Karpas-422 (cell line): ENCODE measurements at regions not wholly inside any gene's neighbourhood (a gene's known extent, or its start where the extent isn't known, plus 50 kb on each side); places are given as distances from the start of the nearest gene placed in this dataset.

ENCODE experiments used
- DNase-seq: peaks from one replicate; pipeline ENCODE4 v3.0.0-alpha.2; 2015
- H2AFZ ChIP-seq: fragments of 200-600 bp; sonication (generic); 2 replicates; pipeline ENCODE4 v1.6.1; 2014; ENCODE audit warnings: antibody characterized with exemption, low read length, mixed read lengths
- H3K27ac ChIP-seq: fragments of 200-600 bp; sonication (generic); 2 replicates; pipeline ENCODE4 v1.5.1; 2014; ENCODE audit warnings: mild to moderate bottlenecking, low read length, moderate library complexity
- H3K27me3 ChIP-seq: fragments of 200-600 bp; sonication (generic); 2 replicates; pipeline ENCODE4 v1.6.1; 2014; ENCODE audit warnings: low read length, mixed read lengths
- H3K36me3 ChIP-seq: fragments of 200-600 bp; sonication (generic); 2 replicates; pipeline ENCODE4 v1.6.1; 2014; ENCODE audit warnings: low read length, mixed read lengths; ENCODE audit not compliant: insufficient read depth
- H3K4me1 ChIP-seq: fragments of 200-600 bp; sonication (generic); 2 replicates; pipeline ENCODE4 v1.6.1; 2014; ENCODE audit warnings: mild to moderate bottlenecking, low read length, mixed read lengths
- H3K4me2 ChIP-seq: fragments of 200-600 bp; sonication (generic); 2 replicates; pipeline ENCODE4 v1.6.1; 2014; ENCODE audit warnings: low read length, low read depth, mild to moderate bottlenecking; ENCODE audit not compliant: poor library complexity, severe bottlenecking
- H3K4me3 ChIP-seq: fragments of 200-600 bp; sonication (generic); 2 replicates; pipeline ENCODE4 v1.5.1; 2014; ENCODE audit warnings: mild to moderate bottlenecking, antibody characterized with exemption, low read length, mixed read lengths
- H3K79me2 ChIP-seq: fragments of 200-600 bp; sonication (generic); 2 replicates; pipeline ENCODE4 v1.6.1; 2014; ENCODE audit warnings: mild to moderate bottlenecking, low read length, mixed read lengths
- H3K9ac ChIP-seq: fragments of 200-600 bp; sonication (generic); 2 replicates; pipeline ENCODE4 v1.6.0; 2014; ENCODE audit warnings: low read length
- H3K9me2 ChIP-seq: fragments of 200-600 bp; sonication (generic), shearing (Covaris generic); replicated peaks from 2 replicates; pipeline ENCODE4 v1.6.0; 2014; ENCODE audit warnings: mild to moderate bottlenecking, low read length, moderate library complexity; ENCODE audit not compliant: insufficient read depth
- H3K9me3 ChIP-seq: fragments of 300-700, 200-600 bp; sonication (generic); 2 replicates; pipeline ENCODE4 v1.6.1; 2014; ENCODE audit warnings: low read length, mixed read lengths
- H4K20me1 ChIP-seq: fragments of 200-600 bp; sonication (generic); 2 replicates; pipeline ENCODE4 v1.6.1; 2014; ENCODE audit warnings: mild to moderate bottlenecking, antibody characterized with exemption, low read length, low read depth; ENCODE audit not compliant: insufficient read depth

DNA sequence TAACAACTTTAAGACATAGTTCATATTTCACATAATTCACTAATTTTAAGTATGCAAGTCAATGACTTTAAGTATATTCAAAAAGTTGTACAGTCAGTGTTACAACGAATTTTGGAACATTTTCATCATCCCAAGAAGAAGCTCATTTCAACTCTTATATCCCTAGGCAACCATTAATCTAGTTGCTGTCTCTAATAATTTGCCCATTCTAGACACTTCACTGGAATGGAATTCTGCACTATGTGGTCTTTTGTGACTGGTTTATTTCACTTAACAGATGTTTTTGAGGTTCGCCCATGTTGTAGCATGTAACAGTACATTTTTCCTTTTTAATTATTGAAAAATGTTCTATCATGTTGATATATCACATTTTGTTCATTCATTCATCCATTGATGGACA, 104.2 kb upstream of the SPRED1 start:
- H3K4me3 ChIP-seq: no peak overlapping the region
- DNase-seq: no peak
- peaks cover 12% of the 10 kb centered on the region for H3K9me3 ChIP-seq
- no peaks in the 10 kb centered on the region for H3K9me2 ChIP-seq
- H3K4me2 ChIP-seq: no peak overlapping the region
- H3K79me2 ChIP-seq: no peaks in the 10 kb centered on the region
- H3K4me1 ChIP-seq: peaks cover 34% of the 10 kb centered on the region
- H3K27me3 ChIP-seq: no peaks in the 10 kb centered on the region
- no peaks in the 10 kb centered on the region for H3K36me3 ChIP-seq
- no peak overlapping the region for H3K27ac ChIP-seq
- no peaks in the 10 kb centered on the region for H4K20me1 ChIP-seq
- H3K9ac ChIP-seq: no peak overlapping the region
- no peak overlapping the region for H2AFZ ChIP-seq

GRCh38 chr15:38149315-38149714, 103.3 kb upstream of the SPRED1 start:
- no peak overlapping the region for H3K4me3 ChIP-seq
- H3K9me2 ChIP-seq: no peaks in the 10 kb centered on the region
- no peak overlapping the region for H3K27ac ChIP-seq
- H3K79me2 ChIP-seq: no peaks in the 10 kb centered on the region
- H3K36me3 ChIP-seq: no peaks in the 10 kb centered on the region
- H3K4me1 ChIP-seq: peaks cover 32% of the 10 kb centered on the region
- H2AFZ ChIP-seq: no peak overlapping the region
- H3K4me2 ChIP-seq: no peak overlapping the region
- no peak for DNase-seq
- H3K9ac ChIP-seq: no peak overlapping the region
- peaks cover 12% of the 10 kb centered on the region for H3K9me3 ChIP-seq
- H3K27me3 ChIP-seq: no peaks in the 10 kb centered on the region
- no peaks in the 10 kb centered on the region for H4K20me1 ChIP-seq

- Histone ChIP-seq H3K27me3 (no peaks in the 10 kb centered on the region), H3K27ac (no peak overlapping the region), H3K4me3 (no peak overlapping the region), H2AFZ (no peak overlapping the region), H3K9ac (no peak overlapping the region), H3K4me1 (peaks cover 24% of the 10 kb centered on the region), H4K20me1 (no peaks in the 10 kb centered on the region), H3K79me2 (no peaks in the 10 kb centered on the region), H3K9me2 (no peaks in the 10 kb centered on the region), H3K4me2 (no peak overlapping the region), H3K9me3 (peaks cover 12% of the 10 kb centered on the region), H3K36me3 (no peaks in the 10 kb centered on the region)
- no peak for DNase-seq
Observed at GRCh38 chr15:38150148-38150547, 102.5 kb upstream of the SPRED1 start.

- no peak overlapping the region for H3K27ac ChIP-seq
- H2AFZ ChIP-seq: no peak overlapping the region
- peaks cover 12% of the 10 kb centered on the region for H3K9me3 ChIP-seq
- H3K36me3 ChIP-seq: no peaks in the 10 kb centered on the region
- no peaks in the 10 kb centered on the region for H4K20me1 ChIP-seq
- H3K27me3 ChIP-seq: no peaks in the 10 kb centered on the region
- H3K9ac ChIP-seq: no peak overlapping the region
- no peak for DNase-seq
- H3K4me3 ChIP-seq: no peak overlapping the region
- H3K4me1 ChIP-seq: peaks cover 17% of the 10 kb centered on the region
- H3K4me2 ChIP-seq: no peak overlapping the region
- no peaks in the 10 kb centered on the region for H3K79me2 ChIP-seq
- no peaks in the 10 kb centered on the region for H3K9me2 ChIP-seq
Observed at GRCh38 chr15:38150794-38151193, 101.8 kb upstream of the SPRED1 start.

- peaks cover 12% of the 10 kb centered on the region for H3K9me3 ChIP-seq
- H3K9me2 ChIP-seq: no peaks in the 10 kb centered on the region
- no peaks in the 10 kb centered on the region for H3K4me1 ChIP-seq
- no peaks in the 10 kb centered on the region for H3K27me3 ChIP-seq
- H3K27ac ChIP-seq: no peak overlapping the region
- H3K9ac ChIP-seq: no peak overlapping the region
- H3K4me3 ChIP-seq: no peak overlapping the region
- DNase-seq: no peak
- H4K20me1 ChIP-seq: no peaks in the 10 kb centered on the region
- no peak overlapping the region for H3K4me2 ChIP-seq
- H3K79me2 ChIP-seq: no peaks in the 10 kb centered on the region
- H3K36me3 ChIP-seq: no peaks in the 10 kb centered on the region
- no peak overlapping the region for H2AFZ ChIP-seq
Observed at GRCh38 chr15:38153781-38154180, 98.9 kb upstream of the SPRED1 start.

DNA sequence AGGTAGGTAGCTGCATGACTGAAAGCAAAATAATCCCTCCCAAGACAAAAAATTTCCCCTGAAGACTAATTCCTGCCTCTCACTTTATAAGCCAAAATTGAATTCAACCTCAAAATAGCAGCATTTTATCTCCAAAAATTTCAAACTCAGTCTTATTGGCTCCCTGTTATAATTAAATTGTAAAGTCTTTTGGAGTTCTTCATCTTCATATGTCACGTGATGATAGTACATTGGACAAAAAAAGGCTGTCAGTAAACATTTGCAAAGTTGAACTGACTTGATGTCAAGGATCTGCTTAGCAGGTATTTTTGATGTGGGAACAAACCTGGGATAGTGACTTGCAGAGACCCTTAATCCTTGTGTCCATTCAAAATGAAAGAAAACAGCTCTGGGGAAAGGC, 98.4 kb upstream of the SPRED1 start:
- no peaks in the 10 kb centered on the region for H3K79me2 ChIP-seq
- peaks cover 12% of the 10 kb centered on the region for H3K9me3 ChIP-seq
- no peaks in the 10 kb centered on the region for H3K36me3 ChIP-seq
- no peaks in the 10 kb centered on the region for H3K9me2 ChIP-seq
- H3K27me3 ChIP-seq: no peaks in the 10 kb centered on the region
- H3K4me1 ChIP-seq: no peaks in the 10 kb centered on the region
- H3K27ac ChIP-seq: no peak overlapping the region
- no peak overlapping the region for H3K4me2 ChIP-seq
- DNase-seq: no peak
- H4K20me1 ChIP-seq: no peaks in the 10 kb centered on the region
- no peak overlapping the region for H2AFZ ChIP-seq
- no peak overlapping the region for H3K9ac ChIP-seq
- H3K4me3 ChIP-seq: no peak overlapping the region

- Histone ChIP-seq H3K79me2 (no peaks in the 10 kb centered on the region), H2AFZ (no peak overlapping the region), H3K9me3 (peaks cover 9% of the 10 kb centered on the region), H3K4me2 (no peak overlapping the region), H3K4me3 (no peak overlapping the region), H4K20me1 (no peaks in the 10 kb centered on the region), H3K27ac (no peak overlapping the region), H3K27me3 (no peaks in the 10 kb centered on the region), H3K9ac (no peak overlapping the region), H3K36me3 (no peaks in the 10 kb centered on the region), H3K9me2 (no peaks in the 10 kb centered on the region), H3K4me1 (no peaks in the 10 kb centered on the region)
- DNase-seq: no peak
Observed at GRCh38 chr15:38154837-38155236, 97.8 kb upstream of the SPRED1 start.

- H3K27ac ChIP-seq: no peak overlapping the region
- no peaks in the 10 kb centered on the region for H3K36me3 ChIP-seq
- no peaks in the 10 kb centered on the region for H4K20me1 ChIP-seq
- H3K9me2 ChIP-seq: no peaks in the 10 kb centered on the region
- H3K9ac ChIP-seq: no peak overlapping the region
- no peak for DNase-seq
- H3K4me2 ChIP-seq: no peak overlapping the region
- H3K4me3 ChIP-seq: no peak overlapping the region
- H3K9me3 ChIP-seq: no peaks in the 10 kb centered on the region
- H3K79me2 ChIP-seq: no peaks in the 10 kb centered on the region
- peaks cover 1% of the 10 kb centered on the region; the same call in 1 of the 2 replicates for H3K4me1 ChIP-seq
- no peaks in the 10 kb centered on the region for H3K27me3 ChIP-seq
- no peak overlapping the region for H2AFZ ChIP-seq
Observed at GRCh38 chr15:38163658-38164057, 89.0 kb upstream of the SPRED1 start.

DNA sequence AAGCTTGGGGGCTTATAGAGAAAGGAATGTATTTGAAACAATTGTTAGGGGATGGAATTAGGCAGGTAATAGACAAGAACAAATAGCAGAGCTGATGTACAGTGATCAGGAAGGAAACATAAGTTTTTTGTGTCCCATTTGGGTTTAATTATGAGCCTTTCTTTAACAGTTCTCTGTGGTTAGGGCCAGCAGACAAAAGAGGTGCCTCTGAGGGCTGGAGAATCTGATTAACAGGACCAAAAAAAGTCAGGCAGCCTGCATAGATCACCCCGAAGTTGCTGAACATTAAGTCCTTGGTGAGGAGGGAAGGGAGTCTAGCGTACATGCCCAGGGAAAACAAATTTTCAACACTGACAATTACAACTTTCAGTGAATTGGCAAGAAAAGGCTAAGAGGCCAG, 88.6 kb upstream of the SPRED1 start:
- Histone ChIP-seq H3K9me3 (no peaks in the 10 kb centered on the region), H3K9ac (no peak overlapping the region), H3K4me3 (no peak overlapping the region), H3K4me1 (peaks cover 5% of the 10 kb centered on the region), H2AFZ (no peak overlapping the region), H3K4me2 (no peak overlapping the region), H4K20me1 (no peaks in the 10 kb centered on the region), H3K27ac (no peak overlapping the region), H3K9me2 (no peaks in the 10 kb centered on the region), H3K27me3 (no peaks in the 10 kb centered on the region), H3K36me3 (no peaks in the 10 kb centered on the region), H3K79me2 (no peaks in the 10 kb centered on the region)
- no peak for DNase-seq
